GM23338 (cell line): ENCODE measurements at regions not wholly inside any gene's neighbourhood (a gene's known extent, or its start where the extent isn't known, plus 50 kb on each side); places are given as distances from the start of the nearest gene placed in this dataset.

Source experiments
- ATAC-seq: fragments of 200-7000 bp; cut with Tn5 transposase; 3 replicates; pipeline ENCODE4 v1.9.1; 2020
- DNase-seq: peaks from one replicate; pipeline ENCODE4 v3.0.0-alpha.2; 2015; ENCODE audit warnings: low spot score
- H2AFZ ChIP-seq: fragments of 200-600 bp; sonication (generic); 2 replicates; pipeline ENCODE4 v1.8.0; 2016; ENCODE audit warnings: antibody characterized with exemption, mild to moderate bottlenecking, moderate library complexity
- H3F3A ChIP-seq: fragments of 200-600 bp; sonication (generic); replicated peaks from 2 replicates; pipeline ENCODE4 v1.8.0; 2017; ENCODE audit warnings: antibody characterized with exemption, mixed run types, low read depth
- H3K27ac ChIP-seq: fragments of 200-600 bp; sonication (generic); 2 replicates; pipeline ENCODE4 v1.6.1; 2016; ENCODE audit warnings: low read depth
- H3K27me3 ChIP-seq: fragments of 200-600 bp; sonication (generic); 2 replicates; pipeline ENCODE4 v1.8.0; 2016; ENCODE audit warnings: mild to moderate bottlenecking, mixed run types, moderate library complexity; ENCODE audit not compliant: insufficient read depth
- H3K36me3 ChIP-seq: fragments of 200-600 bp; sonication (generic); 2 replicates; pipeline ENCODE4 v1.8.0; 2016; ENCODE audit warnings: mild to moderate bottlenecking; ENCODE audit not compliant: insufficient read depth
- H3K4me1 ChIP-seq: fragments of 200-600 bp; sonication (generic); 2 replicates; pipeline ENCODE4 v1.8.0; 2016; ENCODE audit warnings: mild to moderate bottlenecking, moderate library complexity; ENCODE audit not compliant: insufficient read depth
- H3K4me2 ChIP-seq: fragments of 200-600 bp; sonication (generic); 2 replicates; pipeline ENCODE4 v1.7.1; 2017; ENCODE audit warnings: mixed run types
- H3K4me3 ChIP-seq: fragments of 200-600 bp; sonication (generic); 2 replicates; pipeline ENCODE4 v1.6.1; 2016; ENCODE audit warnings: mixed run types
- H3K79me2 ChIP-seq: fragments of 200-600 bp; sonication (generic); replicated peaks from 2 replicates; pipeline ENCODE4 v1.8.0; 2017; ENCODE audit warnings: mild to moderate bottlenecking; ENCODE audit not compliant: insufficient read depth
- H3K9me2 ChIP-seq: fragments of 200-600 bp; sonication (generic); 2 replicates; pipeline ENCODE4 v1.8.0; 2017; ENCODE audit not compliant: insufficient read depth
- H4K20me1 ChIP-seq: fragments of 200-600 bp; sonication (generic); replicated peaks from 2 replicates; pipeline ENCODE4 v1.8.0; 2017; ENCODE audit warnings: mild to moderate bottlenecking; ENCODE audit not compliant: insufficient read depth
- H3K27ac Mint-ChIP-seq: 2 replicates; pipeline ENCODE4 v1.8.0; 2020; ENCODE audit warnings: inconsistent platforms, mild to moderate bottlenecking, moderate library complexity, mixed read lengths
- H3K27me3 Mint-ChIP-seq: 3 replicates; pipeline ENCODE4 v1.8.0; 2022; ENCODE audit warnings: low read depth, mild to moderate bottlenecking, moderate library complexity, mixed read lengths, inconsistent platforms; ENCODE audit not compliant: insufficient read depth, poor library complexity
- H3K36me3 Mint-ChIP-seq: 3 replicates; pipeline ENCODE4 v1.8.0; 2021; ENCODE audit warnings: low read depth, mild to moderate bottlenecking, inconsistent platforms, moderate library complexity, mixed read lengths
- H3K4me1 Mint-ChIP-seq: 3 replicates; pipeline ENCODE4 v1.8.0; 2020; ENCODE audit warnings: mild to moderate bottlenecking, inconsistent platforms, mixed read lengths
- H3K4me3 Mint-ChIP-seq: 3 replicates; pipeline ENCODE4 v1.8.0; 2021; ENCODE audit warnings: moderate library complexity, mild to moderate bottlenecking, inconsistent platforms, mixed read lengths
- H3K9me3 Mint-ChIP-seq: 3 replicates; pipeline ENCODE4 v1.8.0; 2020; ENCODE audit warnings: moderate library complexity, mild to moderate bottlenecking, inconsistent platforms, mixed read lengths
- CREB1 ChIP-seq: fragments of 250-450 bp; sonication (Bioruptor Pico); IDR thresholded peaks from 2 replicates; pipeline ENCODE4 v1.5.0; 2020; ENCODE audit warnings: low read depth, mild to moderate bottlenecking, moderate library complexity
- CTCF ChIP-seq, 2 experiments: fragments of 200-600 bp in 1 of 2; sonication (generic) in 1 of 2; conservative IDR thresholded peaks; 2 replicates each; pipeline versions ENCODE4 v1.5.1 to v1.6.1; 2016 to 2017; ENCODE audit warnings: antibody characterized with exemption in 2 of 2, low read depth in 2 of 2, mild to moderate bottlenecking in 2 of 2, moderate library complexity in 1 of 2
- ETS1 ChIP-seq: IDR thresholded peaks from 2 replicates; pipeline ENCODE4 v1.6.1; 2016; ENCODE audit warnings: antibody characterized with exemption
- EZH2 ChIP-seq: fragments of 200-600 bp; sonication (generic); IDR thresholded peaks from one replicate; pipeline ENCODE4 v1.8.0; 2017; ENCODE audit warnings: antibody characterized with exemption, mild to moderate bottlenecking, low read depth; ENCODE audit not compliant: unreplicated experiment
- EZH2phosphoT487 ChIP-seq: fragments of 200-600 bp; sonication (generic); IDR thresholded peaks from one replicate; pipeline ENCODE4 v1.8.1; 2018; ENCODE audit warnings: antibody characterized with exemption; ENCODE audit not compliant: unreplicated experiment
- JUNB ChIP-seq: IDR thresholded peaks from one replicate; pipeline ENCODE4 v1.6.1; 2016; ENCODE audit warnings: antibody characterized with exemption; ENCODE audit not compliant: unreplicated experiment
- NANOG ChIP-seq: IDR thresholded peaks from 2 replicates; pipeline ENCODE4 v1.6.1; 2016; ENCODE audit warnings: antibody characterized with exemption, borderline replicate concordance
- POLR2AphosphoS5 ChIP-seq: IDR thresholded peaks from 2 replicates; pipeline ENCODE4 v1.6.1; 2016; ENCODE audit warnings: antibody characterized with exemption, low read depth
- REST ChIP-seq: IDR thresholded peaks from one replicate; pipeline ENCODE4 v1.6.1; 2018; ENCODE audit warnings: antibody characterized with exemption; ENCODE audit not compliant: unreplicated experiment
- STAT1 ChIP-seq: IDR thresholded peaks from one replicate; pipeline ENCODE4 v1.6.1; 2016; ENCODE audit warnings: antibody characterized with exemption; ENCODE audit not compliant: unreplicated experiment
- ZNF114 ChIP-seq: fragments of 250-450 bp; sonication (Bioruptor Pico); IDR thresholded peaks from 2 replicates; pipeline ENCODE4 v1.5.0; 2020; ENCODE audit warnings: mild to moderate bottlenecking, moderate library complexity
- ZNF331 ChIP-seq: fragments of 250-450 bp; sonication (Bioruptor Pico); IDR thresholded peaks from 2 replicates; pipeline ENCODE4 v1.5.0; 2020; ENCODE audit warnings: low read depth, mild to moderate bottlenecking, moderate library complexity
- ZNF462 ChIP-seq: fragments of 250-450 bp; sonication (Bioruptor Pico); IDR thresholded peaks from 2 replicates; pipeline ENCODE4 v1.5.0; 2020; ENCODE audit warnings: mild to moderate bottlenecking, moderate library complexity

- Histone ChIP-seq H3K4me2 (no peak overlapping the region), H3K27me3 (no peaks in the 10 kb centered on the region), H3K27ac (no peak overlapping the region), H3K36me3 (no peaks in the 10 kb centered on the region), H3K4me1 (no peaks in the 10 kb centered on the region), H3K9me2 (no peaks in the 10 kb centered on the region; the same call in 1 of the 2 replicates), H3K79me2 (no peaks in the 10 kb centered on the region), H3F3A (no peaks in the 10 kb centered on the region), H3K4me3 (no peak overlapping the region), H4K20me1 (no peaks in the 10 kb centered on the region), H2AFZ (no peak overlapping the region)
- DNase-seq: no peak
- H3K27me3 Mint-ChIP-seq: no peaks in the 10 kb centered on the region
- H3K36me3 Mint-ChIP-seq: peaks cover 19% of the 10 kb centered on the region; the same call in 2 of the 3 replicates
- H3K9me3 Mint-ChIP-seq: peaks cover 5% of the 10 kb centered on the region; the same call in 2 of the 3 replicates
- no peak overlapping the region for H3K4me3 Mint-ChIP-seq
- no peaks in the 10 kb centered on the region for H3K4me1 Mint-ChIP-seq
- ATAC-seq: no peak
- TF ChIP-seq POLR2AphosphoS5: no peak
- no peak for TF ChIP-seq ZNF114 (CRISPR knock-in tag)
- no peak for TF ChIP-seq CTCF (conservative IDR thresholded peaks at IDR 0.05; ENCODE audit: low read depth in 2 of 2)
- TF ChIP-seq ZNF462: no peak
- no peak for TF ChIP-seq CREB1 (CRISPR knock-in tag)
- no peak for TF ChIP-seq NANOG
- TF ChIP-seq REST: no peak
- no peak for TF ChIP-seq STAT1
- TF ChIP-seq JUNB: no peak
- no peak for TF ChIP-seq ETS1
- no peak for TF ChIP-seq EZH2
- TF ChIP-seq EZH2phosphoT487: no peak
- TF ChIP-seq ZNF331: no peak
- no peak overlapping the region for H3K27ac Mint-ChIP-seq
Observed at GRCh38 chr5:23396346-23396745, 111.1 kb upstream of the PRDM9 start.
